GM21576 (cell line): ENCODE measurements at regions not wholly inside any gene's neighbourhood (a gene's known extent, or its start where the extent isn't known, plus 50 kb on each side); places are given as distances from the start of the nearest gene placed in this dataset.

Source experiments
- ATAC-seq: cut with Tn5 transposase; IDR thresholded peaks from one replicate; pipeline ENCODE4 v1.9.1; 2021; ENCODE audit warnings: mild to moderate bottlenecking, moderate library complexity; ENCODE audit not compliant: unreplicated experiment

GRCh38 chr12:111057701-111058425 is 137.5 kb upstream of the MYL2 start:
- no peak for ATAC-seq

- ATAC-seq, result peak; percentile 49
Observed at GRCh38 chr12:111056618-111057521, 136.5 kb upstream of the MYL2 start.

- no peak for ATAC-seq
Observed at GRCh38 chr12:111055181-111055880, 135.0 kb upstream of the MYL2 start.

- ATAC-seq, result no peak
Observed at GRCh38 chr12:111048991-111049390, 128.6 kb upstream of the MYL2 start.

GRCh38 chr12:111046896-111047295 is 126.5 kb upstream of the MYL2 start:
- no peak for ATAC-seq

- ATAC-seq, result no peak
Observed at GRCh38 chr12:111045941-111046340, 125.6 kb upstream of the MYL2 start.

- ATAC-seq, result no peak
Observed at GRCh38 chr12:111041091-111041490, 120.7 kb upstream of the MYL2 start.

- ATAC-seq, result no peak
Observed at GRCh38 chr12:111040690-111041089, 120.3 kb upstream of the MYL2 start.

GRCh38 chr12:111038941-111039340 is 118.6 kb upstream of the MYL2 start:
- ATAC-seq, result no peak

GRCh38 chr12:111038077-111038476 is 117.7 kb upstream of the MYL2 start:
- no peak for ATAC-seq

- no peak for ATAC-seq
Observed at GRCh38 chr12:111037047-111037446, 116.7 kb upstream of the MYL2 start.

- ATAC-seq, result no peak
Observed at GRCh38 chr12:111035578-111036301, 115.4 kb upstream of the MYL2 start.

- no peak for ATAC-seq
Observed at GRCh38 chr12:111034886-111035577, 114.7 kb upstream of the MYL2 start.

- ATAC-seq, result no peak
Observed at GRCh38 chr12:111034083-111034885, 113.9 kb upstream of the MYL2 start, which contains the start of gene CUX2. CUX2 (plus strand) TSS chr12:111034165.

- ATAC-seq, result no peak
Observed at GRCh38 chr12:111033281-111034082, 113.1 kb upstream of the MYL2 start.

GRCh38 chr12:111032591-111032919 is 112.2 kb upstream of the MYL2 start:
- ATAC-seq, result no peak

- ATAC-seq, result no peak
Observed at GRCh38 chr12:111031916-111032590, 111.7 kb upstream of the MYL2 start.

GRCh38 chr12:111030800-111031199 is 110.4 kb upstream of the MYL2 start:
- no peak for ATAC-seq
